AG04450 (cell line): ENCODE measurements at regions not wholly inside any gene's neighbourhood (a gene's known extent, or its start where the extent isn't known, plus 50 kb on each side); places are given as distances from the start of the nearest gene placed in this dataset.

Experiments used
- CTCF ChIA-PET: fragments of 300-600, 350-600 bp; formaldehyde crosslinking; extraction: SDS; loops from one replicate; lab custom pipeline; 2022; ENCODE audit warnings: antibody characterized with exemption, inconsistent platforms; lab: Charles Lee
- POLR2A ChIA-PET: fragments of 350-600 bp; formaldehyde crosslinking; extraction: SDS; loops from one replicate; lab custom pipeline; 2021; ENCODE audit warnings: antibody characterized with exemption, inconsistent platforms; lab: Yijun Ruan, JAX
- DNase-seq: peaks from one replicate; pipeline ENCODE4 v3.0.0-alpha.2; 2011; ENCODE audit warnings: low read depth, low spot score
- H3K27ac ChIP-seq: one replicate; pipeline ENCODE4 v1.5.1; 2012; ENCODE audit warnings: low read depth, low read length, control low read depth
- H3K27me3 ChIP-seq: one replicate; pipeline ENCODE4 v1.6.0; 2012; ENCODE audit warnings: low read length; ENCODE audit not compliant: control insufficient read depth, insufficient read depth
- H3K4me3 ChIP-seq: 2 replicates; pipeline ENCODE4 v1.5.1; 2011; ENCODE audit warnings: mild to moderate bottlenecking, low read depth, low read length, control low read depth
- H3K9me3 ChIP-seq: 2 replicates; pipeline ENCODE4 v1.5.1; 2012; ENCODE audit warnings: low read length; ENCODE audit not compliant: control insufficient read depth, insufficient read depth
- CTCF ChIP-seq: IDR thresholded peaks from 2 replicates; pipeline ENCODE4 v1.5.1; 2011; ENCODE audit warnings: low read depth, low read length, control low read depth, inconsistent platforms

- POLR2A ChIA-PET, result no interaction called here
- H3K9me3 ChIP-seq, result no peaks in the 10 kb centered on the region
- CTCF ChIA-PET, result interaction anchor here (0.7 to 3.3 kb wide), 3 partner anchors 20 to 1104 kb away, joined by 3 to 18 read pairs (median 4); partner anchors contain the start of gene EPHB1
- no peaks in the 10 kb centered on the region for H3K27me3 ChIP-seq
- no peak overlapping the region for H3K27ac ChIP-seq
- no peak for TF ChIP-seq CTCF
- H3K4me3 ChIP-seq, result no peak overlapping the region
- no peak for DNase-seq
Measured at GRCh38 chr3:135898774-135899173, 66.8 kb upstream of the PPP2R3A start.

GRCh38 chr3:135905058-135905724, 60.3 kb upstream of the PPP2R3A start:
- no peak overlapping the region for H3K4me3 ChIP-seq
- H3K9me3 ChIP-seq, result peaks cover 6% of the 10 kb centered on the region
- no peak overlapping the region for H3K27ac ChIP-seq
- POLR2A ChIA-PET, result no interaction called here
- DNase-seq, result no peak
- TF ChIP-seq CTCF, result peak; percentile 47
- no peaks in the 10 kb centered on the region for H3K27me3 ChIP-seq
- CTCF ChIA-PET, result interaction anchor here (0.6 to 6.2 kb wide), 9 partner anchors 9 to 138 kb away, joined by 3 to 85 read pairs (median 3); no protein-coding TSS in a partner anchor

- no peak for TF ChIP-seq CTCF
- ChIA-PET CTCF (interaction anchor here (1.8 to 6.2 kb wide), 2 partner anchors 11 to 135 kb away, joined by 5 to 85 read pairs; no protein-coding TSS in a partner anchor), POLR2A (no interaction called here)
- Histone ChIP-seq H3K4me3 (no peak overlapping the region), H3K27me3 (no peaks in the 10 kb centered on the region), H3K27ac (no peak overlapping the region), H3K9me3 (peaks cover 6% of the 10 kb centered on the region)
- no peak for DNase-seq
Measured at GRCh38 chr3:135907422-135908165, 57.9 kb upstream of the PPP2R3A start.

GRCh38 chr3:135908225-135908624, 57.3 kb upstream of the PPP2R3A start:
- POLR2A ChIA-PET, result no interaction called here
- DNase-seq, result no peak

More at GRCh38 chr3:135908225-135908624, 57.3 kb upstream of the PPP2R3A start:
- CTCF ChIA-PET, result interaction anchor here (6.2 kb wide), 1 partner anchor 135 kb away, joined by 85 read pairs; no protein-coding TSS in a partner anchor
- no peak for TF ChIP-seq CTCF
- peaks cover 6% of the 10 kb centered on the region for H3K9me3 ChIP-seq
- H3K27ac ChIP-seq, result no peak overlapping the region
- no peaks in the 10 kb centered on the region for H3K27me3 ChIP-seq
- no peak overlapping the region for H3K4me3 ChIP-seq
